ENCODE measurements at regions not wholly inside any gene's neighbourhood (a gene's known extent, or its start where the extent isn't known, plus 50 kb on each side); places are given as distances from the start of the nearest gene placed in this dataset.
A peak's percentile ranks its signal among the peaks of the same experiment; 100 is the strongest.

DNA sequence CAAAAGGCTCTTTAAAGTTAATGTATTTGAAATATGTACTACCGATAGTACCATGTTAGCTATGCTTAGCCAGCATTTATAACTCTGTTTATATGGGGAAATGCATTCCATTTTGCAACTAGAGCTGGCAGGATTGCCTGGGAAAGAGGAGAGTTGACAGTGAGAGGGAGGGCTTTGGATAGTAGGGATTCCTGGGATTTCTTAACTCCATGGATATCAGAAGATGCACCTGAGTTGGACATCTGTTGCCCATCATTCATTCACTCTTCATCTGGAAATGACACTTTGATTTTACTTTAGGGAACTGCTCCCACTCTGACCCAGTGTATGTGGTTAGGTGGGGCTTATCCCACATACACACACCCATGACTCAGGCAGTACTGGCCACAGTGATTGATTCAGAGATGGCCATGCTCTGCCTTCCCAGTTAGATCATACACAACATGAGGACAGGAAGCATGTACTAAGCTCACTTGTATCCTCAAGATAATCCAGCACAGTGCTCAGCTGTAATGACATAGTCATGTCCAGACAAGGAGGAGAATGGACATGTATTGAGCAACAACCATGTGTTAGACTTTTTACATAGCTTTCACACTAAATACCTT lies 248.8 kb downstream of the MREG start:
- no peak overlapping the region for H3K4me3 Mint-ChIP-seq
- peaks cover 15 to 25% (median 24%) of the 10 kb centered on the region in 3 donors for H3K27me3 Mint-ChIP-seq
- no peak for DNase-seq
- no peaks in the 10 kb centered on the region for H3K36me3 Mint-ChIP-seq
- H3K27ac Mint-ChIP-seq, result peak overlapping the region in 1 of 6 donors; percentile 59
- peaks cover 0 to 19% (median 8%) of the 10 kb centered on the region in 7 donors for H3K9me3 Mint-ChIP-seq
- ATAC-seq (ENCODE audit: low read depth in 2 of 2), result no peak
- no peaks in the 10 kb centered on the region for H3K4me1 Mint-ChIP-seq

- no peak for ATAC-seq (ENCODE audit: low read depth in 2 of 2)
- DNase-seq, result no peak
- Mint-ChIP-seq H3K4me1 (no peaks in the 10 kb centered on the region), H3K9me3 (peaks cover 0 to 5% (median 0%) of the 10 kb centered on the region in 7 donors), H3K27me3 (peaks cover 0 to 8% (median 0%) of the 10 kb centered on the region in 3 donors), H3K4me3 (no peak overlapping the region), H3K27ac (no peak overlapping the region), H3K36me3 (no peaks in the 10 kb centered on the region)
Observed at GRCh38 chr2:215760557-215760956, 252.8 kb downstream of the MREG start.

- no peak for ATAC-seq (ENCODE audit: low read depth in 2 of 2)
- H3K36me3 Mint-ChIP-seq, result no peaks in the 10 kb centered on the region
Observed at GRCh38 chr2:215760091-215760490, 253.3 kb downstream of the MREG start.

GRCh38 chr2:215758691-215759090 lies 254.7 kb downstream of the MREG start:
- no peaks in the 10 kb centered on the region for H3K4me1 Mint-ChIP-seq
- H3K4me3 Mint-ChIP-seq, result no peak overlapping the region
- peaks cover 7 to 13% (median 13%) of the 10 kb centered on the region in 3 donors for H3K27me3 Mint-ChIP-seq
- ATAC-seq (ENCODE audit: low read depth in 2 of 2), result no peak
- DNase-seq, result no peak
- peaks cover 0 to 5% (median 0%) of the 10 kb centered on the region in 7 donors for H3K9me3 Mint-ChIP-seq
- H3K27ac Mint-ChIP-seq, result no peak overlapping the region
- no peaks in the 10 kb centered on the region for H3K36me3 Mint-ChIP-seq

More at GRCh38 chr2:215760091-215760490, 253.3 kb downstream of the MREG start:
- Mint-ChIP-seq H3K27ac (no peak overlapping the region), H3K4me3 (no peak overlapping the region), H3K27me3 (peaks cover 0 to 12% (median 5%) of the 10 kb centered on the region in 3 donors), H3K4me1 (no peaks in the 10 kb centered on the region), H3K9me3 (peaks cover 0 to 5% (median 0%) of the 10 kb centered on the region in 7 donors)
- no peak for DNase-seq

GRCh38 chr2:215756346-215756730 lies 257.0 kb downstream of the MREG start:
- peaks cover 0 to 5% (median 0%) of the 10 kb centered on the region in 7 donors for H3K9me3 Mint-ChIP-seq
- H3K4me1 Mint-ChIP-seq, result no peaks in the 10 kb centered on the region
- H3K4me3 Mint-ChIP-seq, result no peak overlapping the region
- H3K27me3 Mint-ChIP-seq, result peaks cover 15 to 23% (median 18%) of the 10 kb centered on the region in 3 donors
- no peak overlapping the region for H3K27ac Mint-ChIP-seq
- ATAC-seq (ENCODE audit: low read depth in 2 of 2), result no peak
- no peaks in the 10 kb centered on the region for H3K36me3 Mint-ChIP-seq
- DNase-seq, result no peak

DNA sequence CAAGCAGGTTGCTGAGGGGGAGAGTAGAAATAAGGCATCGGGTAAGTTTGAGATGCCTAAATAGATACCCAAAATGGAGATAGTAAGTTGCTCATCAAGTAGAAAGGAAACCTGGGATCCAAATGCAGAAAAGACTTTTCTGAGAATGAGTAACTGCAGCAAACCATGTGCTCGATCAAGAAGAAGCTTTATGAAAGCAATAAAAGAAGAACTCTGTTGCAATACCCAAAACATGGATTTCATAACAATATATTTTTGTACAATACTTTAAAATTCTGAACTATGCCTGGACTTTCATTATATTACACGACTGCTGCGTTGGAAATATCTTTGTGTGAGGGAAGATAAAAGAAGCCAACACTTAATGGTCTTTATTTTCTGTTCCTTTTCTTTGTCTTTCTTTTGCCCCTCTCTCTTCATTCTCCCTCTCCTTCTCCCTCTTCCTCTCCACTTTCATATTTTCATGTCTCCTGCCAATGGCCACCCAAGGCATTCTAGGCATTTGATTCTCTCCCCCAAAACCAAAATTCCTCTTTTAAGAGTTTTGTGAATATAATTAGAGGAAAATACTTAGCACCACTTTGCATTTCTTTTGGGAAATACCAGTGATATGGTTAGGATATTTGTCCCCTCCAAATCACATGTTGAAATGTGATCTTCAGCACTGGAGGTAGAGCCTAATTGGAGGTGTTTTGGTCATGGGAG lies 257.6 kb downstream of the MREG start:
- peaks cover 17 to 23% (median 18%) of the 10 kb centered on the region in 3 donors for H3K27me3 Mint-ChIP-seq
- no peak overlapping the region for H3K27ac Mint-ChIP-seq
- no peaks in the 10 kb centered on the region for H3K36me3 Mint-ChIP-seq
- no peaks in the 10 kb centered on the region for H3K4me1 Mint-ChIP-seq
- no peak overlapping the region for H3K4me3 Mint-ChIP-seq
- DNase-seq (no peak), ATAC-seq (ENCODE audit: low read depth in 2 of 2) (no peak)
- H3K9me3 Mint-ChIP-seq, result peaks cover 0 to 5% (median 0%) of the 10 kb centered on the region in 7 donors

- Mint-ChIP-seq H3K27ac (no peak overlapping the region), H3K4me1 (no peaks in the 10 kb centered on the region), H3K4me3 (no peak overlapping the region), H3K36me3 (no peaks in the 10 kb centered on the region), H3K27me3 (peaks cover 17 to 23% (median 20%) of the 10 kb centered on the region in 3 donors), H3K9me3 (peaks cover 0 to 5% (median 0%) of the 10 kb centered on the region in 7 donors)
- no peak for ATAC-seq (ENCODE audit: low read depth in 2 of 2)
- DNase-seq, result no peak
Observed at GRCh38 chr2:215754546-215754945, 258.8 kb downstream of the MREG start.

DNA sequence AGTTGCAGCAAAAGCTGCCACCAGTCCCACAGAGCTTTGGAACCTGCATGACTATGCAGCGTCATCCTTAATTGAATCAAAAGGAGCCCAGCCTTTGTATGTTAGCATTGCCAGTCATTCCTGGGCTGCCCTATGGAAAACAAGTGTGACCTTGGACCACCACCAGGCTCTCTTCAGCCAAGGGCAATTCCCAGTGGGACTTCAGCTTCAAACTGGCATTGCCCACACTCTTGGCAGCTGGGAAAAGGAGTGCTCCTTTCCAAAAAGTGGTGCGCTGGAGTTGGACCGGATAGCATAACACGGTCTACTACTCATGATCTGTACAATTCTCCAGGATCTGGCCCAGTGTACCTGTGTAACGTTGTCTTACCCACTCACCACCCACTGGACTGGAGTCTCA lies 259.5 kb downstream of the MREG start:
- no peak overlapping the region for H3K27ac Mint-ChIP-seq
- no peaks in the 10 kb centered on the region for H3K4me1 Mint-ChIP-seq
- H3K9me3 Mint-ChIP-seq, result peaks cover 0 to 5% (median 0%) of the 10 kb centered on the region in 7 donors
- DNase-seq, result no peak
- H3K4me3 Mint-ChIP-seq, result no peak overlapping the region
- no peak for ATAC-seq (ENCODE audit: low read depth in 2 of 2)
- peaks cover 17 to 27% (median 23%) of the 10 kb centered on the region in 3 donors for H3K27me3 Mint-ChIP-seq
- no peaks in the 10 kb centered on the region for H3K36me3 Mint-ChIP-seq

GRCh38 chr2:215752991-215753390 lies 260.4 kb downstream of the MREG start:
- no peak overlapping the region for H3K27ac Mint-ChIP-seq
- H3K4me3 Mint-ChIP-seq, result no peak overlapping the region
- peaks cover 0 to 5% (median 0%) of the 10 kb centered on the region in 7 donors for H3K9me3 Mint-ChIP-seq
- peaks cover 17 to 28% (median 23%) of the 10 kb centered on the region in 3 donors for H3K27me3 Mint-ChIP-seq
- no peaks in the 10 kb centered on the region for H3K4me1 Mint-ChIP-seq
- no peaks in the 10 kb centered on the region for H3K36me3 Mint-ChIP-seq
- DNase-seq (no peak), ATAC-seq (ENCODE audit: low read depth in 2 of 2) (no peak)

DNA sequence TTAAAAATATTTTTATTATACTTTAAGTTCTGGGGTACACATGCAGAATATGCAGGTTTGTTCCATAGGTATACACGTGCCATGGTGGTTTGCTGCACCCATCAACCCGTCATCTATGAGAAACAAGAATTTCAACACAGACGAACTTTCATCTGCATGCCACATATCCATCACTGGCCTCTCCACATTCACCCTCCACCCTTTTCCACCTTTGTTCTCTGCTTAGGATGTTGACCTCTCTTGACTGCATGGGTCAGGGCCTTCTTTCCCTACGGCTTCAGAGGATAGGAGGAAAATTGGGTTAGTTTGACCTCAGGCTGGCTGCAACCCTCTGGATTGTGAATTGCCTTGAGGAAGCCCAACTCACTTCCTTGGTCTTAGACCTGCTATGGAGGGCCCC lies 260.9 kb downstream of the MREG start:
- ATAC-seq (ENCODE audit: low read depth in 2 of 2), result no peak
- DNase-seq, result no peak
- Mint-ChIP-seq H3K27ac (no peak overlapping the region), H3K4me3 (no peak overlapping the region), H3K36me3 (no peaks in the 10 kb centered on the region), H3K9me3 (no peaks in the 10 kb centered on the region), H3K4me1 (no peaks in the 10 kb centered on the region), H3K27me3 (peaks cover 17 to 28% (median 23%) of the 10 kb centered on the region in 3 donors)

DNA sequence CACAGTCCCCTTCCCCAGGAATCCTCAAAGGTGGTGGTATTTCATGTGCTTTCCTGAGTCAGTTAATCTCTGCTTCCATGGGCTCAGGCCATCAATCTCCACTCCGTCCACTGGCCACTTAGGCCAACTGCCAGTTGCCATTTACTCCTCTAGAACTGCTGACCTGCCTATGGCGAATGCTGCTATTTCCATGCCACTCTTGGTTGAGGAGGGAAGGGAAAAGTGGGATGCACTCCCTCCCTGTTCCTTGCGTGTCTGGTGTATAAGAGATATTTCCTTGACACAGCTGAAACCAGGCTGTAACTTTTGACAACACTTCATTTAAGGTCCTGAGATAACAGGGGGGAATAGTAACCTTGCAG lies 261.5 kb downstream of the MREG start:
- Mint-ChIP-seq H3K27ac (no peak overlapping the region), H3K36me3 (no peaks in the 10 kb centered on the region), H3K4me3 (no peak overlapping the region), H3K9me3 (no peaks in the 10 kb centered on the region), H3K4me1 (no peaks in the 10 kb centered on the region), H3K27me3 (peaks cover 17 to 28% (median 23%) of the 10 kb centered on the region in 3 donors)
- ATAC-seq (ENCODE audit: low read depth in 2 of 2) (no peak), DNase-seq (no peak)

GRCh38 chr2:215751200-215751910 lies 262.0 kb downstream of the MREG start:
- ATAC-seq (ENCODE audit: low read depth in 2 of 2) (no peak), DNase-seq (no peak)
- Mint-ChIP-seq H3K9me3 (no peaks in the 10 kb centered on the region), H3K27me3 (peaks cover 17 to 30% (median 28%) of the 10 kb centered on the region in 3 donors), H3K4me3 (no peak overlapping the region), H3K27ac (no peak overlapping the region), H3K36me3 (no peaks in the 10 kb centered on the region), H3K4me1 (no peaks in the 10 kb centered on the region)

GRCh38 chr2:215750763-215751162 lies 262.6 kb downstream of the MREG start:
- ATAC-seq (ENCODE audit: low read depth in 2 of 2) (no peak), DNase-seq (no peak)
- Mint-ChIP-seq H3K4me1 (no peaks in the 10 kb centered on the region), H3K36me3 (no peaks in the 10 kb centered on the region), H3K4me3 (no peak overlapping the region), H3K9me3 (no peaks in the 10 kb centered on the region), H3K27me3 (peaks cover 17 to 33% (median 30%) of the 10 kb centered on the region in 3 donors), H3K27ac (no peak overlapping the region)
